SK-N-MC (cell line): ENCODE measurements at regions not wholly inside any gene's neighbourhood (a gene's known extent, or its start where the extent isn't known, plus 50 kb on each side); places are given as distances from the start of the nearest gene placed in this dataset.

Experiments used
- EZH2 ChIP-seq: fragments of 200-600 bp; sonication (generic); IDR thresholded peaks from one replicate; pipeline ENCODE4 v1.6.1; 2017; ENCODE audit warnings: antibody characterized with exemption
- POLR2AphosphoS5 ChIP-seq: IDR thresholded peaks from 2 replicates; pipeline ENCODE4 v1.6.1; 2012; ENCODE audit warnings: mild to moderate bottlenecking, low read depth, low read length, borderline replicate concordance

DNA sequence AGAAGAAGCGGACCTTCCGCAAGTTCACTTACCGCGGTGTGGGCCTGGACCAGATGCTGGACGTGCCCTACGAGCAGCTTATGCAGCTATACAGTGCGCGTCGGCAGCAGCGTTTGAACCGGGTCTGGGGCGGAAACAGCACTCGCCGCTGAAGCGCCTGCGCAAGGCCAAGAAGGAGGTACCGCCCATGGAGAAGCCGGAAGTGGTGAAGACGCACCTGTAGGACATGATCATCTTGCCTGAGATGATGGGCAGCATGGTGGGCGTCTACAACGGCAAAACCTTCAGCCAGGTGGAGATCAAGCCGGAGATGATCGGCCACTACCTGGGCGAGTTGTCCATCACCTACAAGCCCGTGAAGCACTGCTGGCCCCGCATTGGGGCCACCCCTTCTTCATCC, 390.4 kb upstream of the MEIS2 start:
- TF ChIP-seq POLR2AphosphoS5 (no peak), EZH2 (no peak)
